ENCODE measurements at regions not wholly inside any gene's neighbourhood (a gene's known extent, or its start where the extent isn't known, plus 50 kb on each side); places are given as distances from the start of the nearest gene placed in this dataset.

DNA sequence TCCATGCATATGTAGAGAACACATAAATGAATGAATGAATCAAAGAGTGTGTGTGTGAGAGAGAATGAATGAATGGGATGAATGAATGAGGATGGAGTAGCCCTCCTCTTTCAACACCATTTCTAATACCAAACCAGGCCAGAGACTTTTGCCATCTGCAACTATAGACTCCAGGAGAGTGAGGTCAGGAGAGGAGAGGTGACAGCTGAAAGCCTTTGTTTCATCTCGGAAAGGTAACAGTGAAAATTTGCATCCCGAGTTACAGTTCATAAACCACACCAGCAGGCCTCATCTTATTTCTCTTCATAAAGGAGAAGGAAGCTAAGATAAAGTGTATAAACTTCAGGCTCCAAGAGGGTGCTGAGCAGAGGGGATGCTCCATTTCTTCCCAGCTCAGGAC is 255.3 kb upstream of the KLF4 start:
- TF ChIP-seq MYC (IDR thresholded peaks at IDR 0.05; ENCODE audit: low read depth, low read length) (no peak), EZH2 (IDR thresholded peaks at IDR 0.05; ENCODE audit: borderline replicate concordance, low read depth, low read length, severe bottlenecking) (no peak), MAX (IDR thresholded peaks at IDR 0.05; ENCODE audit: insufficient read depth, insufficient read length) (no peak)
- Histone ChIP-seq H3K9ac (replicated peaks; ENCODE audit: extremely low read depth, insufficient read depth, low read length) (no peak overlapping the region), H3K9me1 (replicated peaks; ENCODE audit: control insufficient read depth, extremely low read depth, insufficient read depth, low read length) (no peaks in the 10 kb centered on the region), H3K27ac (ENCODE audit: insufficient read depth, low read depth, low read length) (no peak overlapping the region), H3K4me3 (replicated peaks in 1 of 3; ENCODE audit: insufficient read depth in 1 of 3, low read depth in 1 of 3, low read length in 3 of 3) (no peak overlapping the region), H4K20me1 (replicated peaks; ENCODE audit: control insufficient read depth, extremely low read depth, insufficient read depth, low read length) (no peaks in the 10 kb centered on the region), H3K9me3 (replicated peaks; ENCODE audit: control insufficient read depth, insufficient read depth, low read length) (no peaks in the 10 kb centered on the region), H3K79me2 (ENCODE audit: control insufficient read depth, insufficient read depth, low read length) (no peaks in the 10 kb centered on the region), H3K4me2 (ENCODE audit: insufficient read depth, low read length) (no peak overlapping the region), H3K4me1 (ENCODE audit: control insufficient read depth, extremely low read depth, insufficient read depth, low read length) (peaks cover 11% of the 10 kb centered on the region), H3K36me3 (ENCODE audit: control insufficient read depth in 2 of 2, extremely low read depth in 1 of 2, insufficient read depth in 2 of 2, low read length in 2 of 2) (no peaks in the 10 kb centered on the region), H2AFZ (ENCODE audit: low read depth, low read length) (no peak overlapping the region), H3K27me3 (ENCODE audit: control insufficient read depth in 2 of 2, insufficient read depth in 2 of 2, low read length in 2 of 2) (no peaks in the 10 kb centered on the region)
- dilution Hi-C loops (cut with MboI; ENCODE audit: extremely low pct_ligation_motif_present, low sequenced_read_pairs) (no loop called here), intact Hi-C loops (cut with micrococcal nuclease) (no loop called here)
- DNase-seq (ENCODE audit: low read depth, low spot score), result no peak
- ChIA-PET POLR2A (no interaction called here), CTCF (interaction anchor here (0.6 to 1.1 kb wide), 2 partner anchors 102 to 110 kb away, joined by 3 read pairs; no protein-coding TSS in a partner anchor)
- no TSS peak for BruUV-seq (replicated peaks)
- no peak for FAIRE-seq

GRCh38 chr9:107742531-107743309 is 253.2 kb upstream of the KLF4 start:
- Histone ChIP-seq H3K27ac (ENCODE audit: insufficient read depth, low read depth, low read length) (no peak overlapping the region), H3K79me2 (ENCODE audit: control insufficient read depth, insufficient read depth, low read length) (no peaks in the 10 kb centered on the region), H4K20me1 (replicated peaks; ENCODE audit: control insufficient read depth, extremely low read depth, insufficient read depth, low read length) (no peaks in the 10 kb centered on the region), H3K4me3 (replicated peaks in 1 of 3; ENCODE audit: insufficient read depth in 1 of 3, low read depth in 1 of 3, low read length in 3 of 3) (no peak overlapping the region), H3K9ac (replicated peaks; ENCODE audit: extremely low read depth, insufficient read depth, low read length) (no peak overlapping the region), H3K36me3 (ENCODE audit: control insufficient read depth in 2 of 2, extremely low read depth in 1 of 2, insufficient read depth in 2 of 2, low read length in 2 of 2) (no peaks in the 10 kb centered on the region), H3K9me1 (replicated peaks; ENCODE audit: control insufficient read depth, extremely low read depth, insufficient read depth, low read length) (no peaks in the 10 kb centered on the region), H3K9me3 (replicated peaks; ENCODE audit: control insufficient read depth, insufficient read depth, low read length) (no peaks in the 10 kb centered on the region), H3K4me1 (ENCODE audit: control insufficient read depth, extremely low read depth, insufficient read depth, low read length) (peaks cover 5% of the 10 kb centered on the region), H2AFZ (ENCODE audit: low read depth, low read length) (no peak overlapping the region), H3K27me3 (ENCODE audit: control insufficient read depth in 2 of 2, insufficient read depth in 2 of 2, low read length in 2 of 2) (no peaks in the 10 kb centered on the region), H3K4me2 (ENCODE audit: insufficient read depth, low read length) (no peak overlapping the region)
- no TSS peak for BruUV-seq (replicated peaks)
- ChIA-PET CTCF (no interaction called here), POLR2A (no interaction called here)
- DNase-seq (ENCODE audit: low read depth, low spot score), result no peak
- no peak for FAIRE-seq
- TF ChIP-seq POLR2AphosphoS5 (IDR thresholded peaks at IDR 0.05; ENCODE audit: insufficient read depth, low read depth, low read length), result no peak
- no peak for TF ChIP-seq EZH2 (IDR thresholded peaks at IDR 0.05; ENCODE audit: borderline replicate concordance, low read depth, low read length, severe bottlenecking)
- TF ChIP-seq JUN (IDR thresholded peaks at IDR 0.05; ENCODE audit: borderline replicate concordance, insufficient read depth, insufficient read length, low read depth), result no peak
- TF ChIP-seq MAX (IDR thresholded peaks at IDR 0.05; ENCODE audit: insufficient read depth, insufficient read length), result no peak
- no peak for TF ChIP-seq GATA2 (IDR thresholded peaks at IDR 0.05; ENCODE audit: insufficient read depth, insufficient read length, low read depth, low read length)
- TF ChIP-seq MYC (IDR thresholded peaks at IDR 0.05; ENCODE audit: low read depth, low read length), result no peak
- TF ChIP-seq, protein P1, sequence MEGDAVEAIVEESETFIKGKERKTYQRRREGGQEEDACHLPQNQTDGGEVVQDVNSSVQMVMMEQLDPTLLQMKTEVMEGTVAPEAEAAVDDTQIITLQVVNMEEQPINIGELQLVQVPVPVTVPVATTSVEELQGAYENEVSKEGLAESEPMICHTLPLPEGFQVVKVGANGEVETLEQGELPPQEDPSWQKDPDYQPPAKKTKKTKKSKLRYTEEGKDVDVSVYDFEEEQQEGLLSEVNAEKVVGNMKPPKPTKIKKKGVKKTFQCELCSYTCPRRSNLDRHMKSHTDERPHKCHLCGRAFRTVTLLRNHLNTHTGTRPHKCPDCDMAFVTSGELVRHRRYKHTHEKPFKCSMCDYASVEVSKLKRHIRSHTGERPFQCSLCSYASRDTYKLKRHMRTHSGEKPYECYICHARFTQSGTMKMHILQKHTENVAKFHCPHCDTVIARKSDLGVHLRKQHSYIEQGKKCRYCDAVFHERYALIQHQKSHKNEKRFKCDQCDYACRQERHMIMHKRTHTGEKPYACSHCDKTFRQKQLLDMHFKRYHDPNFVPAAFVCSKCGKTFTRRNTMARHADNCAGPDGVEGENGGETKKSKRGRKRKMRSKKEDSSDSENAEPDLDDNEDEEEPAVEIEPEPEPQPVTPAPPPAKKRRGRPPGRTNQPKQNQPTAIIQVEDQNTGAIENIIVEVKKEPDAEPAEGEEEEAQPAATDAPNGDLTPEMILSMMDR (IDR thresholded peaks at IDR 0.05; ENCODE audit: extremely low read depth in 1 of 2, insufficient read depth in 1 of 2, low read depth in 1 of 2, low read length in 2 of 2), result no peak
- intact Hi-C loops (cut with micrococcal nuclease) (no loop called here), dilution Hi-C loops (cut with MboI; ENCODE audit: extremely low pct_ligation_motif_present, low sequenced_read_pairs) (no loop called here)

All from endothelial cell of umbilical vein (primary cell).